Hematopoietic multipotent progenitor cell treated with erythropoietin and hydrocortisone succinate and interleukin-3 and kit ligand, for 6 days (in vitro differentiated cells): ENCODE measurements at regions not wholly inside any gene's neighbourhood (a gene's known extent, or its start where the extent isn't known, plus 50 kb on each side); places are given as distances from the start of the nearest gene placed in this dataset.
"Not testable (repeated sequence)": the region's sequence is repeated elsewhere in the genome, so short reads cannot be mapped to it uniquely, and the experiment has no call there.

Experiments
- DNase-seq: peaks from one replicate; pipeline ENCODE4 v3.0.0-alpha.2; 2015

- DNase-seq: no peak
These were observed 418.7 kb upstream of the CNTN6 start for GRCh38 chr3:674116-674515.

DNA sequence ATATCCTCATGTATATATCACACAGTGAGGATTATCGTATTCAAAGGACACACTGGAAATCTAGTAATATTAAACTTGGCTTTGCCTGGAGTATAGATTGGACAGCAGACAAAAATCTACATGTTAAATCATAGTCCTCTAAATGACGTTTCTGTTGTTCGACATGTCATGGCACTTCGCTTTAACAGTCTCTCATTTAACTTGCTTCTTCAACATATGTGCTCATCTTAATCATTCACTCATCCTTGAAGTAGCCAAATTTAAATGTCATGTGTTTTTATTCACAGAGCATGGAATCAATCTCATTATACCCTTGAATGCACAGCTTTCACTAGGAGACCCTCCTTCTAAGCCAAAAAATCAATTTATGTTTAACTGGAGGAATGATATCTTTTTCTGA, 417.0 kb upstream of the CNTN6 start:
- DNase-seq: no peak

DNA sequence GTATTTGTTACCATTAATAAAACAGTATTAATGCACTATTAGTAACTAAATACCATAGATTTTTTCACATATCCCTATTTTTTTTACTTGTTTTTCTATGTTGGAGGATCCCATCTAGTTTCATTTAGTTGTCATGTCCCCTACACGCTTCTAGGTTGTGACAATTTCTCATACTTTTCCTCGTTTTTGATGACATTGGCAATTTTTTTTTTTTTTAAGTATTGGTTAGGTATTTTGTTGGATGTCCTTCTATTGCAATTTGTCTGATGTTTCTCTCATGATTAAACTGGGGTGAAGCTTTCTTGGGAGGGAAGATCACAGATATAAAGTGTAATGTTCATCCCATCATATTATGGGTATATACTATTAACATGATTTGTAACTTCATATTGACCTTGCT, 409.1 kb upstream of the CNTN6 start:
- DNase-seq: no peak

- no peak for DNase-seq
These were observed 402.1 kb upstream of the CNTN6 start for GRCh38 chr3:690770-691169.

DNA sequence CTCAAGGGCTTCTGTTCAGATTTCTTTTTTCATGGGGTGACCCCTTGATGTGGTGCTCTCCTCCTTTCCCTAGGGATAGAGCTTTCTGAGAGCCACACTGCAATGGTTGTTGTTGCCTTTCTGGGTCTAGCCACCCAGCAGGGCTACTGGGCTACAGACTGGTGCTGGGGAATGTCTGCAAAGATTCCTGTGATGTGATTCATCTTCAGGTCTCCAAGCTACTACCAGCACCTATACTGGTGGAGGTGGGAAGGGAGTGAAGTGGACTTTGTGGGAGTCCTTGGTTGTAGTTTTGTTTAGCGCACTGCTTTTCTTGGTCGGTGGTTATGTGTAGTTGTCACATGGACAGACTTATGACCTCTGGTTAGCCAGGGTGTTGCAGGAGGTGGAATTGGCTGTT, 392.3 kb upstream of the CNTN6 start:
- no peak for DNase-seq

- DNase-seq: no peak
These were observed 385.8 kb upstream of the CNTN6 start for GRCh38 chr3:707041-707440.

DNA sequence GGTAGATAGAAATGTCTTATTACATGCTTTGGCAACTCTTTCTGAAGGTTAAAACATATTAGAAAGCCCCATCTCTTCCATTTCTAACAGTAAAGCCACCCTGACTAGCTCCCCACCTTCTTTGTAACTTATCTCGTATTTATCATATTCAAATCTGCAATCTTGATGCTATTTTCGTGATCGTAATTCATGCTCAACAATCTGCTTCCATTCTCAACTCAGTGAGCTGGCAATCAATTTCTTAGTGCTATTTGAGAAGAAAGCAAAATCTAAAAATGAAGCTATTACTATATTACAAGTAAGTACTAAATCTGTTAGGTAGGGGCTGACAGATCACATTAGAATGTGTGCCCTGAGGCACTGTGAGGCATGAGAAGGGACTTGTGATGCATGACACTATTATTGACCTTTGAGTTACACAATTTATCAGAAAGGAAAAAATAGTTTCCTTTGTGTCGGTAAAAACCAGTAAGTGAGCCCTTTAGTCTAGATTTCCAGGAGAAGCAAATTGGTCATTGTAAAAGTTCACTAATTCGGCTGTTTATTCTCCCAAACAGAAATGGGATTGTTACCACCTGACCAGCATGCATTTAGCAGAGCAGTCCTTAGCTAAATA, 379.7 kb upstream of the CNTN6 start:
- DNase-seq: no peak

GRCh38 chr3:713947-714620, 378.7 kb upstream of the CNTN6 start:
- DNase-seq: no peak

- DNase-seq: no peak
These were observed 371.7 kb upstream of the CNTN6 start for GRCh38 chr3:721086-721485.

DNA sequence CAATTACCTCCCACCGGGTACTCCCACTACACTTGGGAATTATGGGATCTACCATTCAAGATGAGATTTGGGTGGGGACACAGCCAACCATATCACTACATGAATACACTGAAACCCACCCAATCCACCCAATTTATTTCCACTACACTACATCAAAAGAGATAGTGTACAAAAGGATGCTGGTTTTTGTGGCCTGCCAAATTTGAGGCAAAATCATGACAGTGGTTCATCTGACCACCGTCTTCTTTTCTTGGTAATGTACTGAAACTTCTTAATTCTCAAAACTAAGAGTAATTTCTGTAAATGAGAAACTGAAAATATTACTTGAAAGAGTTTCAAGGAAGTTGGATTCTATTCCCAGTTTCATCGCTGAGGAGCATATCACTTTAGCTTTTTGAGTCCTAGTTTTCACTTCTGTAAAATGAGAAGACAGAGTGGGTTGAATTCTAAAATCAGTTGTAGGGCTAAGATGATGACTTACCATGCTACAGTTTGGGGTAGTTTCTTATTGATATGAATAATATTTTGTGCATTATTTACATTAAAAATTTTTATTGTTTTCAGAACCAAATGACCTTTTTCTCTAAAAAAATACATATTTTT, 360.4 kb upstream of the CNTN6 start:
- DNase-seq: no peak

GRCh38 chr3:733313-733712, 359.5 kb upstream of the CNTN6 start:
- DNase-seq: no peak

DNA sequence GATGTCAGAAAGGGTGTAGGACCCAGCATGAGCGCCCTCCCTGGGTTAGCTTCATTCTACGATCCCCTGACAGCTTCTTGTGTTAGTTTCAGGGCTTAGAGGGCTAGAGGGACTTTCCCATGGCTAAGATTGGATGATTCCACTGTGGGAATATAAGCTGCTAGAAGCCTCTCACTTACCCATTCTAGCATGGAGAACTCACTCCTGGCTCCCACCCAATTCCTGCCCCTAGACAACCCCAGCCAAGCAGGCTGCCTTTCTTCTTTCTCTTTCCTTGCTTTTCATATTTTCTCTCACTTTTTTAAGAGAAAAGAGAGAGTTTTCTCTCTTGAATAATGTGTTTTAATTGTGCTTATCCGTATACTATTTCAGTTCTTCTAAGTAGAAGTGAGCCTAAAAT, 335.1 kb upstream of the CNTN6 start:
- DNase-seq: no peak

DNA sequence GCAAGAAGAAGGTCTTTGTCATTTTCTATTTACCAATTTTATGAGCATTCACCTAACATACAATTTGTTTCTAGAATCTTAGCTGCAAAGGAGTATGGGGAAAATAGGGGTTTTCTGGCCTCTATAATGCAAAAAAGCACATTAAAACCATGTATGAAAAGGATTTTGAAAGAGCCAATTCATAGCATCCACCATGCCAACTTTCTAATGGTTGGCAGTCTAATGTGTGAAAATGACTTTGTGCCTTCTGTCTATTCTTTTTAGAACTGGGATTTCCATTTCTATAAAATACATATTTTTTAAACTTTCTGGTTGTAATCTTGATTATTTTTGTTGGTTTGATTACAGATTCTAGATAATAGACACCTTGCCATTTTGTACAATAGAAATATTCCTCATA, 333.7 kb upstream of the CNTN6 start:
- DNase-seq: no peak

DNA sequence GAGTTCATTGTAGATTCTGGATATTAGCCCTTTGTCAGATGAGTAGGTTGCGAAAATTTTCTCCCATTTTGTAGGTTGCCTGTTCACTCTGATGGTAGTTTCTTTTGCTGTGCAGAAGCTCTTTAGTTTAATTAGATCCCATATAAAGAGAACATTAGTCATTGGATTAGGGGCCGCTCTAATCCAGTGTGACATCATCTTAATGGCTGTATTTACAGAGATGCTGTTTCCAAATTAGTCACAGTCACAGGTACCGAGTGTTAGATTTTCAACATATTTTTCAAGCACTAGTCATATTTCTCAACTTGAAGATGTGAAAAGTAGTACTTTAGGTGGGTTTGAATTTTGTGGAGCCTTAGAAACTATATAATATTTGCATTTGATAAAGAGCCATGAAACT, 319.4 kb upstream of the CNTN6 start:
- DNase-seq: not testable (repeated sequence)

GRCh38 chr3:775178-775880, 317.5 kb upstream of the CNTN6 start:
- DNase-seq: no peak

DNA sequence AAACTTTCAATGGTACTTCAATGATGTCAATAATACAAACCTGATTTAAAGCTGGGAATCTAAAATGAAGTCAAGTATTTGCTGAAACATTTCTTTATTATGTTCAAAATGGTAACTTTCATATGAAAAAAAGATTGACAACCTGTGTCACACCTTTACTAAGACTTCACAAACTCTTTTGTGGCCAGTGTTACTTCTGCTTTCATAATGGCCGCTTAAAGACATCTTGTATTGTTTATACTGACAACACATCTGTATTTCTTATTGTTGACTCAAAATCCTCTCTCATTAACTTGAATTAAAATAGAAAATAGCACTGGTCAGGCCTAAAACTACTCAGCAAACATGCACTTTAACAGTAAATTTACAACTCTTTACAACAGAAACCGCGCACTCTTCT, 312.3 kb upstream of the CNTN6 start:
- no peak for DNase-seq

GRCh38 chr3:791442-791841, 301.4 kb upstream of the CNTN6 start:
- no peak for DNase-seq

- no peak for DNase-seq
These were observed 300.2 kb upstream of the CNTN6 start for GRCh38 chr3:792630-793029.

DNA sequence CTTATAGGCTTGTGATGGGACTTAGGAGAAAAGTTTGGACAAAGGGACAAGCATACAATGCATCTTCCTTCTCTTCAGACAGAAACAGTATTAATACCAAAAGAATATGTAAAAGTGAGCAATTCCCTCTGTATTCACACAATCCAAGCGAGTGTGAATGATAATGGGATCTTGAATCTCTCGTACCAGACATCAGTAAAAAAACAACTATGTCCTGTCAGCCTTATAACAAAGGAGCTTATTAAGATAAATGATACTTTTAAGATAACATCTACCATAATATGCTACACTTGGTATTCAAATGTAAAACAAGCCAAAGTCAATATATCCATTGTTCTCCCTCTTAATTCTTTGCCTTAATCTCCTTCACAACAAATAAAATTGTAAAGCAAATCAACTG, 288.6 kb upstream of the CNTN6 start:
- DNase-seq: no peak

GRCh38 chr3:805326-805725, 287.5 kb upstream of the CNTN6 start:
- DNase-seq: no peak

DNA sequence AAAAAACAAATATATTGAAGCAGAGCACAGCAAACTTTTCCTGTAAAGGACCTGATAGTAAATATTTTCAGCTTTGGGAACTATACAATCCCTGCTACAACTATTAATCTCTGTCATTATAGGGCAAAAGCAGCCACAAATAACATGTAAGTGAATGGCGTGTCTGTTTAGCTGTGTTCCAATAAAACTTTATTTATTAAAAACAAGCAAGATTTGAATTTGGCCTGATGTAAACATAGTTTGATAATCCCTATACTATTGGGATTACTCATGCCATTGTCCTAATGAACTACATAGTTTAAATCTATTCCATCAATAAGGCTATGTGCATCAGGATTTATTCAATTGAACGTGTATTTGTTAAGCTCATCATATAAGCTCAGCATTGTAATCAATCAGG, 286.8 kb upstream of the CNTN6 start:
- DNase-seq: no peak

- DNase-seq: no peak
These were observed 276.2 kb upstream of the CNTN6 start for GRCh38 chr3:816605-817004.

GRCh38 chr3:834679-835078, 258.1 kb upstream of the CNTN6 start:
- no peak for DNase-seq

GRCh38 chr3:835096-835495, 257.7 kb upstream of the CNTN6 start:
- no peak for DNase-seq
